T-helper 17 cell (primary cell): ENCODE measurements at regions not wholly inside any gene's neighbourhood (a gene's known extent, or its start where the extent isn't known, plus 50 kb on each side); places are given as distances from the start of the nearest gene placed in this dataset.

Experiments
- ATAC-seq: fragments of 150-1000 bp; cut with Tn5 transposase; 2 replicates; pipeline ENCODE4 v1.10.0; 2021; ENCODE audit warnings: mild to moderate bottlenecking, moderate library complexity
- DNase-seq, 3 donors: peaks; one replicate each; pipeline versions ENCODE4 v3.0.0 to v3.0.0-alpha.2; 2020 to 2021
- H3K9me3 ChIP-seq: one replicate; pipeline ENCODE4 v1.7.0; 2013; ENCODE audit warnings: low read length, mild to moderate bottlenecking; ENCODE audit not compliant: control insufficient read depth, poor library complexity, severe bottlenecking
- H3K27ac Mint-ChIP-seq: one replicate; pipeline ENCODE4 v1.8.0; 2022; ENCODE audit warnings: mild to moderate bottlenecking, moderate library complexity, mixed read lengths
- H3K27me3 Mint-ChIP-seq: one replicate; pipeline ENCODE4 v1.8.0; 2022; ENCODE audit warnings: mixed read lengths
- H3K36me3 Mint-ChIP-seq: one replicate; pipeline ENCODE4 v1.8.0; 2022; ENCODE audit warnings: low read depth, mixed read lengths
- H3K4me1 Mint-ChIP-seq: one replicate; pipeline ENCODE4 v1.8.0; 2022; ENCODE audit warnings: mild to moderate bottlenecking, mixed read lengths
- H3K4me3 Mint-ChIP-seq: one replicate; pipeline ENCODE4 v1.8.0; 2022; ENCODE audit warnings: mild to moderate bottlenecking, moderate library complexity, mixed read lengths

DNA sequence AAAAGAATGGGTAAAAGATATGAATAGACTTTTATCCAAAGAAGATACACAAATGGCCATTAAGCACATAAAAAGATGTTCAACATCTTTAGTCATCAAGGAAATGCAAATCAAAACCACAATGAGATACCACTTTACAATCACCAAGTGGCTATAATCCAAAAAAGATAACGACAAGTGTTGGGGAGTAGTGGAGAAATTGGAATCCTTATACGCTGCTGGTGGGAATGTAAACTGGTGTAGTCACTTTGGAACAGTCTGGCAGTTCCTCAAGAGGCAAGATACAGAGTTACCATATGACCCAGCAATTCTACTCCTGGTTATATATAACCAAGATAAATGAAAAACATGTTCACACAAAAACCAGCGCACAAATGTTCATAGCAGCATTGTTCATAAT is 234.9 kb downstream of the SPATA31D1 start:
- ATAC-seq (no peak), DNase-seq (no peak)
- no peaks in the 10 kb centered on the region for H3K36me3 Mint-ChIP-seq
- H3K27me3 Mint-ChIP-seq = no peaks in the 10 kb centered on the region
- no peak overlapping the region for H3K4me3 Mint-ChIP-seq
- H3K4me1 Mint-ChIP-seq = no peaks in the 10 kb centered on the region
- no peaks in the 10 kb centered on the region for H3K9me3 ChIP-seq
- no peak overlapping the region for H3K27ac Mint-ChIP-seq

DNA sequence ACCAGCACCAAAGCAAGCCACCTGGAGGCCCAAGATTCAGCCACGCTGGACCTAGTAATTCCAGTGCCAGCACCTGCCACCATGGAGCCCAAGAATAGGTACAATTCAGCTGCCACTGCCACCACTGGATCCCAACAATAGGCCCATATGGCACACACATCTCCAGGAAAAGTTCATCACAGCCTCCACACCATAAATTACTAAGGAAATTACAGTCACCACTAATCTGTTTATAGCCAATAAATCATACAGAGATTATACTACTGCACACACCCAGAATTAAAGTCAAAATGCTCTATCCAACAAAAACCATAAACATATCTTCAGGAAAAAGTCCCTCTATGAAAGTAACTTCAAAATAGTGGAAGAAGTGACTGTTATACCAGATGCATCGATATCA is 242.8 kb downstream of the SPATA31D1 start:
- H3K9me3 ChIP-seq = peaks cover 4% of the 10 kb centered on the region
- H3K27me3 Mint-ChIP-seq = no peaks in the 10 kb centered on the region
- DNase-seq (no peak), ATAC-seq (no peak)
- H3K4me1 Mint-ChIP-seq = no peaks in the 10 kb centered on the region
- H3K4me3 Mint-ChIP-seq = no peak overlapping the region
- H3K36me3 Mint-ChIP-seq = no peaks in the 10 kb centered on the region
- no peak overlapping the region for H3K27ac Mint-ChIP-seq

DNA sequence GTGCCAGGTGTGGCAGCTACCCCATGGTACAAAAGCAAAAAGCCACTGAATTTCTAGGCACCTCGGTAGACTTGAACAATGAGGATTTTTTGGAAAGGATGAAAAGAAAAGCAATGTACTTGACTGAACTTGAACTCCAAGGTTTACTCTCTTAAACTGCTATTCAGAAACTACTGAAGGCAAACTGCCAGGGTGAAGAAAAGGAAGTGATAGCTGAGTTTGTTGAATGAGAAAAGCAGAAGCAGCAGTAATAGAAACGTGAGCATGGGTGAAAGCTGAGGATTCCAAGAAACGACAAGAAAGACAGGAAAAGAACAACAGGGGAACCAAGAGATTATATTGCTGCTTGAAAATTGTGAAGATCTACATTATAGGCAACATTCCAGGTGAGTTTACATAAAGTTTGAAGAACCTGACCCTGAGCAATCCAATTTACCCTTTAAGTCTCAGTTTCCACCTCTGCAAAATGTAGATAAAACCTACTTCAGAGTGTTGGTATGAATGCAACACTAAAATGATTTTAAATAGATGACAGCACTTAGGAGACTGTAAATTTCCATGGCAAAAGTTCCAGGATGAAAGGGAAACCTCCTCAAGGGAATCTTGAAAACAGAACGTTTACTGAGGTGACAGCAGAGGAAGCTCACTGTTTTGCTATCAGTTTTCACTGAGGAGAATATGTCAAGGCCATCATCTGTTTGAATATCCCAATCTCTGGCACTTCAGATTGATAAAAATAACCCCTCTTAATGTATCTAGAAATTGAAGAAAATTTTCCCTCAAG is 245.8 kb downstream of the SPATA31D1 start:
- H3K9me3 ChIP-seq = peaks cover 4% of the 10 kb centered on the region
- no peaks in the 10 kb centered on the region for H3K4me1 Mint-ChIP-seq
- H3K27me3 Mint-ChIP-seq = no peaks in the 10 kb centered on the region
- DNase-seq (no peak), ATAC-seq (no peak)
- H3K27ac Mint-ChIP-seq = no peak overlapping the region
- H3K4me3 Mint-ChIP-seq = no peak overlapping the region
- H3K36me3 Mint-ChIP-seq = no peaks in the 10 kb centered on the region

DNA sequence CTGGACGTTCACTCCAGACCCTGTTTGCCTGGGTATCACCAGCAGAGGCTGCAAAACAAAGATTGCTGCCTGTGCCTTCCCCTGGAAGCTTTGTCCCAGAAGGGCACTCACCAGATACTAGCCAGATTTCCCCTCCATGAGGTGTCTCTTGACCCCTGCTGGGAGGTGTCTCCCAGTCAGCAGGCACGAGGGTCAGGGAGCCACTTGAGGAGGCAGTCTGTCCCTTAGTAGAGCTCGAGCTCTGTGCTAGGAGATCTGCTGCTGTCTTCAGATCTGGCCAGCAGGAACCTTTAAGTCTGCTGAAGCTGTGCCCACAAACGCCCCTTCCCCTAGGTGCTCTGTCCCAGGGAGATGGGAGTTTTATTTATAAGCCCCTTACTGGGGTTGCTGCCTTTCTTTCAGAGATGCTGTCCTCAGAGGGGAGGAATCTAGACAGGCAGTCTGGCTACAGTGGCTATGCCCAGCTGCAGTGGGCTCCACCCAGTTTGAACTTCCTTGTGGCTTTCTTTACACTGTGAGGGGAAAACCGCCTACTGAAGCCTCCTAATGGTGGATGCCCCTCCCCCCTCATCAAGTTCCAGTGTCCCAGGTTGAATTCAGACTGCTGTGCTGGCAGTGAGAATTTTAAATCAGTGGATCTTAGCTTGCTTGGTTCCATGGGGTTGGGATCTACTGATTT is 253.9 kb downstream of the SPATA31D1 start:
- Mint-ChIP-seq H3K4me3 (no peak overlapping the region), H3K36me3 (no peaks in the 10 kb centered on the region), H3K27me3 (no peaks in the 10 kb centered on the region), H3K27ac (no peak overlapping the region), H3K4me1 (no peaks in the 10 kb centered on the region)
- ATAC-seq (no peak), DNase-seq (no peak)
- no peaks in the 10 kb centered on the region for H3K9me3 ChIP-seq

DNA sequence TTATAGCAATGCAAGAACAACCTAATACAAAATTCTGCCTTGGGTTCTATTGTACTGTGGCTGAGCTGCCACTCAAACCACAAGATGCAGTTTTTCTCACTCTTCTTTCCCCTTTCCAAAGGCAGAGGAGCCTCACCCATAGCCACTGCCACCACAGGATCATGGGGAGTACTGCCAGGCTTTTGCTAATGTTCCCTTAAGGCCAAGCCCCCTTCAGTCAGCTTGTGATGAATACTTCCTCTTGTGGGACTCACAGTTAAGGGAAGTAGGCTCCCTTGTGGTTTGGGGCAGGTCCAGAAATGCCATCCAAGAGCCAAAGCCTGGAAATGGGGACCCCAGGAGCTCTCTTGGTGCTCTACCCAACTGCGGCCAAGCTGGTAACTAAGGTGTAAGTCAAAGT is 258.7 kb downstream of the SPATA31D1 start:
- DNase-seq = no peak
- ATAC-seq = no peak
- H3K4me3 Mint-ChIP-seq = no peak overlapping the region

DNA sequence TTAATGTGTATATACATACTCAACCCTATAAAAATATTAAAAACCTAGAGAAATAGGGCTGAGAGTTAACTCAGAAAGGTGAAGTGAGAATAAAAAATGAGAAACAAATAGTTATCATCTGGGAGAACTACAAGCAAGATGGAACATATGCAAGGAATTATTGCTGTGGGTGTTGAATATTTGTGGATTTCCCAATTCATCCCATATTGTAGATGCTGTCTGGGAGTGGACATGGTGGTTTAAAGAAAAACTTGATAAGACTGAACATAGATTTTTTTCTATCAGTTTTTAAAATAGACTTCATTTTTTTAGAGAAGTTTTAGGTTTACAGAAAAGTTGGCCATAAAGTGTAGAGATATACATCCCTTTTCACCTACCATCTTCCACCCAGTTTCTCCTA is 263.5 kb downstream of the SPATA31D1 start:
- H3K27me3 Mint-ChIP-seq = no peaks in the 10 kb centered on the region
- no peaks in the 10 kb centered on the region for H3K36me3 Mint-ChIP-seq
- no peaks in the 10 kb centered on the region for H3K9me3 ChIP-seq
- H3K27ac Mint-ChIP-seq = no peak overlapping the region
- DNase-seq (no peak), ATAC-seq (no peak)
- no peaks in the 10 kb centered on the region for H3K4me1 Mint-ChIP-seq
- no peak overlapping the region for H3K4me3 Mint-ChIP-seq

More for the DNA sequence above, 258.7 kb downstream of the SPATA31D1 start:
- no peaks in the 10 kb centered on the region for H3K4me1 Mint-ChIP-seq
- no peaks in the 10 kb centered on the region for H3K27me3 Mint-ChIP-seq
- H3K36me3 Mint-ChIP-seq = no peaks in the 10 kb centered on the region
- no peak overlapping the region for H3K27ac Mint-ChIP-seq
- H3K9me3 ChIP-seq = no peaks in the 10 kb centered on the region

DNA sequence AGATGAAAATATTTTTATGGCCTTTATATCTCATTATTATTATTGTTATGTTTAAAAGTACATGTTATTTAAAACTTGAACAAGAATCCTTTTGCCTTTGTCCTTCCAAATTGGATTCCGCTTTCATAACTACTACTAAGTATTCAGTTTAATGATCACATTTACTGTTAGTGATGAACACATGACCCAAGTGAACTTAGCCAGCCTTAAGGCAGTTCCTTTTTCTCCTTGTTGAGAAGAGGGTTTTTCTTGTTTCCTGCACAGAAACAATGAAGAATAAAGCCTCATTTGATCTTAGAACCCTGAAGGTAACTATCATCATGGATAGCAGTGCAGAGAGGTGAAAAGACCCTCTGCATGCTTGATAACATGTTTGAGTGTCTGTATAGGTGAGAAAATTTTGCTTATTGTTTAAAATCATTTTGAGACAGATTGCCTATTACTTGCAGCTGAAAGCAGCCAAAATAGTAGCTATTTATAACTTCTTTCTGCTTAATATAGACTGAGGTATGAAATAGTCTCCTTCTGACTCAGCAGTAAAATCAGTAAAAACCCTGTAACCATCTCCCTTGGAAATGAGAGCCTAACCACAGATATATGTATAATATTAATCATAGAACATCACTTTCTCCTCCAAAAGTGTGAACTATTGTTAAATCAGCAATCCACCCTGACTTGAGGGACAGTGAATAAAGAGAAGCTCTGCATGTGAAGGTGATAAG is 266.2 kb downstream of the SPATA31D1 start:
- H3K27me3 Mint-ChIP-seq = no peaks in the 10 kb centered on the region
- no peak for DNase-seq
- no peaks in the 10 kb centered on the region for H3K9me3 ChIP-seq
- no peak overlapping the region for H3K4me3 Mint-ChIP-seq
- no peak for ATAC-seq
- no peaks in the 10 kb centered on the region for H3K4me1 Mint-ChIP-seq
- H3K27ac Mint-ChIP-seq = no peak overlapping the region
- H3K36me3 Mint-ChIP-seq = no peaks in the 10 kb centered on the region

DNA sequence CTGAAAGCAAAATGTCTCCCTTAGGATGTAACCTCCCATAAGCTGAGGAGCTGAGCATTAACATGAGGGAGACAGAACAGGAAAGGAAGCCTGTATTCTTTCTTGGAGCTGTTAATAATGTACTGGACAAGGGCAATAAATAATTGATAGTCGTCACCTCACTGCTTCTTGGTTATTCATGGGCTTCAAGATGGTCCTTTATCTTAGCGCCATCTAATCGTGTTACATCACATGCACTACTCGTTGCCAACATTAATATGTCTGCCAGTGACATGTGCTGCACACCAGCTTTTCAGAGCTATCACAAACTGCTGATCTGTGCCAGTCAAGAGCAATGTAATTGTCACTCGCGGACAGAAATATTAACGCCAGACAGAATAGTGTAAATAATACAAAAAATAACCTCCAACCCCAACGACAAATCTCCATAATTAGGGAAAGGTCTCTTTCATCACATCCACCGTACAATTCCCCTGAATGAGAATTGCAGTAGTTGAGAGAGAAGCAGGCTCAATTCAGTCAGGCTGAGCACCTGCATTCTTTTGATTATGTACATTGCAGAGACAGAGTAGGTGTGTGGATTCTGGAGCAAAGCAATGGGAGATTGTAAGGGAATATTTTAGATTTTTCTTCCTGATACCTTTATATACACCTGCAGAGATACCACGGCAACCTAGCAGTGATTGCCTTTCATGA is 267.1 kb downstream of the SPATA31D1 start:
- H3K27ac Mint-ChIP-seq = no peak overlapping the region
- no peaks in the 10 kb centered on the region for H3K9me3 ChIP-seq
- DNase-seq (no peak), ATAC-seq (no peak)
- H3K4me1 Mint-ChIP-seq = no peaks in the 10 kb centered on the region
- H3K27me3 Mint-ChIP-seq = no peaks in the 10 kb centered on the region
- no peaks in the 10 kb centered on the region for H3K36me3 Mint-ChIP-seq
- H3K4me3 Mint-ChIP-seq = no peak overlapping the region

DNA sequence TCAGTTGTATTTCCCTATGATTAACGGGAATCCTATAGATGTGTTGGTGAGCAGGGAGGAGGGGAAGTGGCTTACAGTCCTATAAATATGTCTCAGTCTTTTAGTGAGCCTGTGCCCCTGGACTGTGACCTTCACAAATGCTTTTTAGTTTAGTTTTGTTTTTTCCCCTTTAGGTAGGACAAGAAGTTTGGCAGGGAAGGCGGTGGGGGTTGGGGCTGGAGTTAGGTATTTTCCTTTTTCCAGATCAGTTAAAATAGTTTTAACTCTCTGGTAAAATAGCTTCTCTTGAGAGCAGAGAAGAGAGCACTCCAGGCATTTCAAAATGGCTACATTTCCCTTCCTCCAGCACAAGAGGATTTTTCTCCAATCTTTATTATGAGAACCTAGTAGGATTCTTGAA is 272.1 kb downstream of the SPATA31D1 start:
- Mint-ChIP-seq H3K4me3 (no peak overlapping the region), H3K27me3 (no peaks in the 10 kb centered on the region), H3K36me3 (no peaks in the 10 kb centered on the region), H3K27ac (no peak overlapping the region), H3K4me1 (no peaks in the 10 kb centered on the region)
- ATAC-seq = no peak
- DNase-seq = no peak
- H3K9me3 ChIP-seq = no peaks in the 10 kb centered on the region

DNA sequence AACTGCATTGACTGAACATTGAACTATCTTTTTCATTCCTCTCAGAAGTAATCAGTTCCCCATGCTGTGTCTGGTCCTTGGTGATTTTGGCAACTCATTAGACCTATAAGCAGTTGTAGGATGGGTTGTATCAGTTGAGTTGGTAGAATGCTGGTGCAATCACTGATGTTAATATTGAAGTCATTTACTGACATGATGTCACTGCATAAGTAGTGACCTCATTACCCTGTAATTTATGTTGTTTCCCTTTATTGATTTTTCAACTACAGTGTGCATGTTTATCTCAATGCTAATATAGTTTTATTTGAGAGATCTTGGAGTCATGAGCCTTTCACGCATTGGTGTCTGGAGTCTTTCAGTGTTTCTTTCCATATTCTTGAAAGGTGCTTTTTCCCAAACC is 275.0 kb downstream of the SPATA31D1 start:
- no peaks in the 10 kb centered on the region for H3K4me1 Mint-ChIP-seq
- no peaks in the 10 kb centered on the region for H3K36me3 Mint-ChIP-seq
- DNase-seq (no peak), ATAC-seq (no peak)
- no peak overlapping the region for H3K4me3 Mint-ChIP-seq
- no peak overlapping the region for H3K27ac Mint-ChIP-seq
- no peaks in the 10 kb centered on the region for H3K27me3 Mint-ChIP-seq
- no peaks in the 10 kb centered on the region for H3K9me3 ChIP-seq

DNA sequence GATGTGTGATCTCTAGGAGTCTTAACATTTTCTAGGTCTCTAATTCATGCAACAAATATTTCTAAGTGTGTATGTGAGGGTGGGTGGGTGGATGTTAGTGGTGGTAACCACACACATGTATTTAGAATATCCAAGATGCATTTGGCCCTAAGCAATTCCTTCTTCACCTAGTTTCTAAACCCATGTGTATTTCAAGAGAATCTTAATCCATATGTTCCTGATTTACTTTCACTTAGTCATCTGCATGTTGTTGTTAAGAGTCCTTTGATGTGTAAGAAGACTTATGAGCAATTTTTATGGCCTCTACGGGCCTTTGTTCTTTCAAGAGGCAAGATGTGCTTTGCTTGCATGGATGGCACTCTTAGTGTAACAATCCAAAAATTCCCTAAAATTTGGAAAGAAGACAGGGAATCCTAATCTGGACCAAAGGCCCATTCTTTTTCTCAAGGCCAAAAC is 282.6 kb downstream of the SPATA31D1 start:
- Mint-ChIP-seq H3K36me3 (no peaks in the 10 kb centered on the region), H3K4me1 (no peaks in the 10 kb centered on the region), H3K27ac (no peak overlapping the region), H3K27me3 (no peaks in the 10 kb centered on the region), H3K4me3 (no peak overlapping the region)
- DNase-seq (no peak), ATAC-seq (no peak)
- no peaks in the 10 kb centered on the region for H3K9me3 ChIP-seq

DNA sequence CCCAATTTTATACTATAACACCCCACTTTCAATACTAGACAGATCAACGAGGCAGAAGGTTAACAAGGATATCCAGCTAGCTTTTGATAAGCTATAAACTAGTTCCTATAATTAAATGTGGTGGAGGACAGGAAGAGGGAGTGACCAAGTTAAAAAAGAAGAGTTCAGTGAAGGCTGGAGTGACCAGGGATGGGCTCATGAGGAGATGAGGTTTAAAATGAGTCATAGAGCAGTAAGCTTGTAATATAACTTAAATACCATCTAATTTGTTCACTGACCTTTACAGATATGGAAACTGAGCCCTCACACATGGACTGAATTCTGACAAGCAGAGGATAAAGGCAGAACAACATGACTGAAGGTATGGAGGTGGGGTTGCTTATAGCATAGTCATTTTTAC is 284.5 kb downstream of the SPATA31D1 start:
- no peaks in the 10 kb centered on the region for H3K36me3 Mint-ChIP-seq
- no peaks in the 10 kb centered on the region for H3K4me1 Mint-ChIP-seq
- H3K9me3 ChIP-seq = no peaks in the 10 kb centered on the region
- H3K4me3 Mint-ChIP-seq = no peak overlapping the region
- H3K27ac Mint-ChIP-seq = no peak overlapping the region
- H3K27me3 Mint-ChIP-seq = no peaks in the 10 kb centered on the region
- ATAC-seq (no peak), DNase-seq (no peak)

DNA sequence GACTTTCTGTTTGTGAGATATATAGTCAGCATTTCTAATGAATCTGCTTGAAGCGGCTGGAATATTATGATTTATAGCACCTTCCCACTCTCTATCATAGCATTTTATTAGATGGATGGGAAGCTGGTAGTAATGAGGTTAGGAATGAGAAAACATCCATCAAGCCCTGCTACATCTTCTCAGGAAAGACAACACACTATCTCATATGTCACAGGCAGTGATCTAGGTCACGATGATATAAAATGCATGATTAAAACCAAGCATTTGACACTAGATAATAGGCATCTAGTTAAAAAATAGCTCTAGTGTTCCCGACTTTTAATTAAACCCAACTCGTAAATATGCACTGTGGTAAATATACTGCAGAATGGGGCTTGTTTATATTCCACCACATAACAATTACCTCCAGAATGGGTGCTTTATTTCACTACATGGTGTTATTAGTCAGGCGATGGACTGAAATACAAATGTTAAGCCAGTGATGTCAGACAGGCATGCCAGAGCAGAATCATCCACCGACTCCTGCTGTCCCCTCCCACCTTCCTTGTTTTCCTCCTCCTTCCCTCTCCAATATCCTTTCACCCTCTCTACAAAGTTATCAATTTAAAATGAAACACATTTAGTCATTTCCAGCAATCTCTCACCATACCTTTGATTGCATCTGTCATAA is 286.8 kb downstream of the SPATA31D1 start:
- H3K36me3 Mint-ChIP-seq = no peaks in the 10 kb centered on the region

More for the DNA sequence above, 286.8 kb downstream of the SPATA31D1 start:
- DNase-seq = no peak
- no peaks in the 10 kb centered on the region for H3K9me3 ChIP-seq
- H3K27ac Mint-ChIP-seq = no peak overlapping the region
- no peaks in the 10 kb centered on the region for H3K4me1 Mint-ChIP-seq
- no peak overlapping the region for H3K4me3 Mint-ChIP-seq
- ATAC-seq = no peak
- H3K27me3 Mint-ChIP-seq = no peaks in the 10 kb centered on the region
